HepG2 (cell line): ENCODE measurements at regions not wholly inside any gene's neighbourhood (a gene's known extent, or its start where the extent isn't known, plus 50 kb on each side); places are given as distances from the start of the nearest gene placed in this dataset.

Source experiments
- ATAC-seq: fragments of 200-7000 bp; cut with Tn5 transposase; 3 replicates; pipeline ENCODE4 v1.9.1; 2020; ENCODE audit warnings: mild to moderate bottlenecking, moderate library complexity
- BruUV-seq: library from RNA; stranded (reverse); fragments of 400-500 nt; replicated peaks from 2 replicates; lab custom pipeline; 2021; lab: Mats Ljungman, UMichigan
- CTCF ChIA-PET: fragments of 300-600 bp; formaldehyde crosslinking; extraction: SDS; loops from one replicate; lab custom pipeline; 2021; ENCODE audit warnings: low total read pairs, inconsistent platforms, low intra/inter-chr PET ratio; lab: Yijun Ruan, JAX
- POLR2A ChIA-PET: fragments of 350-600 bp; sonication (Branson Sonifier 250); formaldehyde crosslinking; loops from one replicate; lab custom pipeline; 2020; ENCODE audit warnings: antibody characterized with exemption, inconsistent platforms; lab: Yijun Ruan, JAX
- DNase-seq: peaks from one replicate; pipeline ENCODE4 v3.0.0-alpha.2; 2015; ENCODE audit warnings: low spot score
- FAIRE-seq: peaks from 3 replicates; lab custom pipeline; 2011; peaks lifted over from hg19 to GRCh38; lab: Jason Lieb, UNC
- H2AFZ ChIP-seq: one replicate; pipeline ENCODE4 v1.6.1; 2011; ENCODE audit warnings: low read length, inconsistent platforms
- H3K27ac ChIP-seq: fragments of 300-600 bp; 3 replicates; pipeline ENCODE4 v1.8.0; 2011; ENCODE audit warnings: mixed run types, mild to moderate bottlenecking, mixed read lengths, low read length, inconsistent platforms; ENCODE audit not compliant: insufficient read depth; ENCODE audit errors: extremely low read length
- H3K27me3 ChIP-seq, 2 experiments: fragments of 200-600 bp in 1 of 2; 2 replicates in 1 of 2; 3 replicates in 1 of 2; pipeline versions ENCODE4 v1.6.0 to v1.8.0; 2011; ENCODE audit warnings: low read length in 2 of 2, mild to moderate bottlenecking in 2 of 2, moderate library complexity in 2 of 2, inconsistent platforms in 1 of 2; ENCODE audit not compliant: insufficient read depth in 2 of 2, control insufficient read depth in 1 of 2
- H3K36me3 ChIP-seq, 2 experiments: fragments of 200-600 bp in 1 of 2; replicated peaks in 1 of 2; 2 replicates in 1 of 2; 3 replicates in 1 of 2; pipeline versions ENCODE4 v1.5.1 to v1.8.0; 2011; ENCODE audit warnings: low read length in 2 of 2, inconsistent platforms in 1 of 2; ENCODE audit not compliant: insufficient read depth in 2 of 2, control insufficient read depth in 1 of 2
- H3K4me1 ChIP-seq: 2 replicates; pipeline ENCODE4 v1.5.1; 2012; ENCODE audit warnings: low read length, inconsistent platforms; ENCODE audit not compliant: insufficient read depth
- H3K4me2 ChIP-seq: 2 replicates; pipeline ENCODE4 v1.6.0; 2011; ENCODE audit warnings: low read depth, low read length, inconsistent platforms
- H3K4me3 ChIP-seq, 3 experiments: fragments of 200-600 bp in 1 of 3; sonication (generic), shearing (Covaris generic) in 1 of 3; replicated peaks in 1 of 3; 2 replicates each; pipeline ENCODE4 v1.5.1; 2011 to 2016; ENCODE audit warnings: low read length in 3 of 3, inconsistent platforms in 2 of 3, low read depth in 2 of 3, mild to moderate bottlenecking in 2 of 3, control low read depth in 1 of 3, mixed read lengths in 1 of 3; ENCODE audit not compliant: insufficient read depth in 1 of 3
- H3K79me2 ChIP-seq: one replicate; pipeline ENCODE4 v1.6.1; 2011; ENCODE audit warnings: low read length, inconsistent platforms; ENCODE audit not compliant: insufficient read depth
- H3K9ac ChIP-seq: 2 replicates; pipeline ENCODE4 v1.6.0; 2011; ENCODE audit warnings: mild to moderate bottlenecking, low read depth, low read length, inconsistent platforms; ENCODE audit not compliant: insufficient read depth
- H3K9me3 ChIP-seq: 2 replicates; pipeline ENCODE4 v1.5.1; 2012; ENCODE audit warnings: mild to moderate bottlenecking, low read length
- H4K20me1 ChIP-seq: 2 replicates; pipeline ENCODE4 v1.6.0; 2011; ENCODE audit warnings: inconsistent platforms, mild to moderate bottlenecking, low read length, moderate library complexity; ENCODE audit not compliant: insufficient read depth
- ELF1 ChIP-seq: sonication (generic); formaldehyde crosslinking; IDR thresholded peaks from 2 replicates; pipeline ENCODE4 v1.4.0; 2020; ENCODE audit warnings: missing genetic modification reagents
- GTF2F1 ChIP-seq: fragments of 150-350 bp; IDR thresholded peaks from 2 replicates; pipeline ENCODE4 v1.6.1; 2014; ENCODE audit warnings: low read length
- HNRNPUL1 ChIP-seq: fragments of 200-400 bp; formaldehyde crosslinking; IDR thresholded peaks from 2 replicates; pipeline ENCODE4 v1.6.1; 2017; ENCODE audit warnings: low read depth, mild to moderate bottlenecking, low read length, moderate library complexity
- JUN ChIP-seq: sonication (generic); formaldehyde crosslinking; IDR thresholded peaks from 2 replicates; pipeline ENCODE4 v1.4.0; 2020; ENCODE audit warnings: mild to moderate bottlenecking, missing genetic modification reagents
- RAD21 ChIP-seq: fragments of 450-650 bp; formaldehyde crosslinking; IDR thresholded peaks from 2 replicates; pipeline ENCODE4 v1.5.0; 2020; ENCODE audit warnings: mild to moderate bottlenecking
- ZFY ChIP-seq: sonication (generic); formaldehyde crosslinking; IDR thresholded peaks from 2 replicates; pipeline ENCODE4 v1.4.0; 2020; ENCODE audit warnings: missing genetic modification reagents
- ZNF296 ChIP-seq: sonication (generic); formaldehyde crosslinking; conservative IDR thresholded peaks from 2 replicates; pipeline ENCODE4 v1.5.0; 2020; ENCODE audit warnings: mild to moderate bottlenecking, missing genetic modification reagents
- ZNF549 ChIP-seq: sonication (generic); formaldehyde crosslinking; IDR thresholded peaks from 2 replicates; pipeline ENCODE4 v1.5.0; 2020; ENCODE audit warnings: missing genetic modification reagents
- ZNF775 ChIP-seq: sonication (generic); formaldehyde crosslinking; IDR thresholded peaks from 2 replicates; pipeline ENCODE4 v1.4.0; 2020; ENCODE audit warnings: missing genetic modification reagents, mild to moderate bottlenecking, moderate library complexity, borderline replicate concordance
- WGBS: methylation state at CpG from one replicate; pipeline ENCODE4 v1.1.6; 2017; ENCODE audit warnings: low lambda C conversion rate; 5-methylcytosine and 5-hydroxymethylcytosine counted together
- in situ Hi-C: cut with HindIII; loops from 2 replicates; pipeline ENCODE4 v1.10.0; 2017; ENCODE audit warnings: low pct_unique_long_range_greater_than_20kb; ENCODE audit not compliant: extremely low pct_ligation_motif_present
- intact Hi-C: fragments of 100-400 bp; cut with micrococcal nuclease; formaldehyde crosslinking; loops from one replicate; pipeline ENCODE4 v1.10.0; 2022; ENCODE audit not compliant: unreplicated experiment
- TF ChIP-seq, protein P1 (sequence below): sonication (generic); formaldehyde crosslinking; IDR thresholded peaks from 2 replicates; pipeline ENCODE4 v1.5.0; 2020; ENCODE audit warnings: missing genetic modification reagents
- TF ChIP-seq, protein P2 (sequence below): sonication (generic); formaldehyde crosslinking; IDR thresholded peaks from 2 replicates; pipeline ENCODE4 v1.5.0; 2020; ENCODE audit warnings: missing genetic modification reagents
- TF ChIP-seq, protein P3 (sequence below), 2 experiments: fragments of 450-650 bp in 1 of 2; sonication (generic) in 1 of 2; formaldehyde crosslinking in 1 of 2; IDR thresholded peaks; 2 replicates each; pipeline versions ENCODE4 v1.6.1 to v1.8.0; 2016 to 2022; ENCODE audit warnings: antibody characterized with exemption in 1 of 2, mild to moderate bottlenecking in 1 of 2, missing genetic modification reagents in 1 of 2
- TF ChIP-seq, protein P4 (sequence below): IDR thresholded peaks from 2 replicates; pipeline ENCODE4 v1.6.1; 2016; ENCODE audit warnings: missing compliant biosample characterization, missing genetic modification reagents, borderline replicate concordance

DNA sequence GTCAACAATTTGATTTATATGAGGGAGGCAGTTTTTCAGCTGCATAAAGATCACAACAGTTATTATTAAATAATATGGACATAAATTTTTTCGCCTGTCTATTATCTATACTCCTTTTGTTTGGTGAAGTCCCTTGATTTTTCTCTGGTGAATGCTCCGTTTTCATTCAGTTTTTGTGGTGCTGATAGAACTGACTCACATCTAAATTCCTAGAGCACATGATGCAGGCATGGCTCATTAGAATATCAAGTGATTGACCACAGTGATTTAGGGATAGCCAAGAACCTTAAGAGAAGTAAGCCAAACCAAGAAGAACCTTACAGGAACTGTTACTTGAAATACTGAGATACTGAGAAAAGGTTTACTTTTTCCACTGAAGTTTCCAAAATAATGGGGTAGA is 208.9 kb downstream of the PRR20E start:
- Histone ChIP-seq H3K9ac (no peak overlapping the region), H3K9me3 (no peaks in the 10 kb centered on the region), H3K79me2 (no peaks in the 10 kb centered on the region), H4K20me1 (no peaks in the 10 kb centered on the region), H2AFZ (no peak overlapping the region), H3K36me3 (no peaks in the 10 kb centered on the region), H3K27me3 (no peaks in the 10 kb centered on the region), H3K27ac (no peak overlapping the region), H3K4me3 (no peak overlapping the region), H3K4me1 (no peaks in the 10 kb centered on the region), H3K4me2 (no peak overlapping the region)
- CTCF ChIA-PET: no interaction called here
- WGBS: 2% methylated on average over 2 of the region's 2 CpGs
- POLR2A ChIA-PET: no interaction called here
- ATAC-seq: no peak
- no TSS peak for BruUV-seq
- no peak for FAIRE-seq
- no peak for DNase-seq
- intact Hi-C loops: no loop called here
- in situ Hi-C loops: no loop called here
- TF ChIP-seq ELF1 (CRISPR knock-in tag) (no peak), ZNF296 (no peak), JUN (CRISPR knock-in tag) (no peak), ZFY (CRISPR knock-in tag) (no peak), RAD21 (CRISPR knock-in tag) (no peak), ZNF775 (CRISPR knock-in tag) (no peak), HNRNPUL1 (no peak), ZNF549 (CRISPR knock-in tag) (no peak), GTF2F1 (no peak)
- TF ChIP-seq, protein P1, sequence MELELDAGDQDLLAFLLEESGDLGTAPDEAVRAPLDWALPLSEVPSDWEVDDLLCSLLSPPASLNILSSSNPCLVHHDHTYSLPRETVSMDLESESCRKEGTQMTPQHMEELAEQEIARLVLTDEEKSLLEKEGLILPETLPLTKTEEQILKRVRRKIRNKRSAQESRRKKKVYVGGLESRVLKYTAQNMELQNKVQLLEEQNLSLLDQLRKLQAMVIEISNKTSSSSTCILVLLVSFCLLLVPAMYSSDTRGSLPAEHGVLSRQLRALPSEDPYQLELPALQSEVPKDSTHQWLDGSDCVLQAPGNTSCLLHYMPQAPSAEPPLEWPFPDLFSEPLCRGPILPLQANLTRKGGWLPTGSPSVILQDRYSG: no peak
- TF ChIP-seq, protein P2, sequence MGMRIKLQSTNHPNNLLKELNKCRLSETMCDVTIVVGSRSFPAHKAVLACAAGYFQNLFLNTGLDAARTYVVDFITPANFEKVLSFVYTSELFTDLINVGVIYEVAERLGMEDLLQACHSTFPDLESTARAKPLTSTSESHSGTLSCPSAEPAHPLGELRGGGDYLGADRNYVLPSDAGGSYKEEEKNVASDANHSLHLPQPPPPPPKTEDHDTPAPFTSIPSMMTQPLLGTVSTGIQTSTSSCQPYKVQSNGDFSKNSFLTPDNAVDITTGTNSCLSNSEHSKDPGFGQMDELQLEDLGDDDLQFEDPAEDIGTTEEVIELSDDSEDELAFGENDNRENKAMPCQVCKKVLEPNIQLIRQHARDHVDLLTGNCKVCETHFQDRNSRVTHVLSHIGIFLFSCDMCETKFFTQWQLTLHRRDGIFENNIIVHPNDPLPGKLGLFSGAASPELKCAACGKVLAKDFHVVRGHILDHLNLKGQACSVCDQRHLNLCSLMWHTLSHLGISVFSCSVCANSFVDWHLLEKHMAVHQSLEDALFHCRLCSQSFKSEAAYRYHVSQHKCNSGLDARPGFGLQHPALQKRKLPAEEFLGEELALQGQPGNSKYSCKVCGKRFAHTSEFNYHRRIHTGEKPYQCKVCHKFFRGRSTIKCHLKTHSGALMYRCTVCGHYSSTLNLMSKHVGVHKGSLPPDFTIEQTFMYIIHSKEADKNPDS (CRISPR knock-in tag): no peak
- TF ChIP-seq, protein P3, sequence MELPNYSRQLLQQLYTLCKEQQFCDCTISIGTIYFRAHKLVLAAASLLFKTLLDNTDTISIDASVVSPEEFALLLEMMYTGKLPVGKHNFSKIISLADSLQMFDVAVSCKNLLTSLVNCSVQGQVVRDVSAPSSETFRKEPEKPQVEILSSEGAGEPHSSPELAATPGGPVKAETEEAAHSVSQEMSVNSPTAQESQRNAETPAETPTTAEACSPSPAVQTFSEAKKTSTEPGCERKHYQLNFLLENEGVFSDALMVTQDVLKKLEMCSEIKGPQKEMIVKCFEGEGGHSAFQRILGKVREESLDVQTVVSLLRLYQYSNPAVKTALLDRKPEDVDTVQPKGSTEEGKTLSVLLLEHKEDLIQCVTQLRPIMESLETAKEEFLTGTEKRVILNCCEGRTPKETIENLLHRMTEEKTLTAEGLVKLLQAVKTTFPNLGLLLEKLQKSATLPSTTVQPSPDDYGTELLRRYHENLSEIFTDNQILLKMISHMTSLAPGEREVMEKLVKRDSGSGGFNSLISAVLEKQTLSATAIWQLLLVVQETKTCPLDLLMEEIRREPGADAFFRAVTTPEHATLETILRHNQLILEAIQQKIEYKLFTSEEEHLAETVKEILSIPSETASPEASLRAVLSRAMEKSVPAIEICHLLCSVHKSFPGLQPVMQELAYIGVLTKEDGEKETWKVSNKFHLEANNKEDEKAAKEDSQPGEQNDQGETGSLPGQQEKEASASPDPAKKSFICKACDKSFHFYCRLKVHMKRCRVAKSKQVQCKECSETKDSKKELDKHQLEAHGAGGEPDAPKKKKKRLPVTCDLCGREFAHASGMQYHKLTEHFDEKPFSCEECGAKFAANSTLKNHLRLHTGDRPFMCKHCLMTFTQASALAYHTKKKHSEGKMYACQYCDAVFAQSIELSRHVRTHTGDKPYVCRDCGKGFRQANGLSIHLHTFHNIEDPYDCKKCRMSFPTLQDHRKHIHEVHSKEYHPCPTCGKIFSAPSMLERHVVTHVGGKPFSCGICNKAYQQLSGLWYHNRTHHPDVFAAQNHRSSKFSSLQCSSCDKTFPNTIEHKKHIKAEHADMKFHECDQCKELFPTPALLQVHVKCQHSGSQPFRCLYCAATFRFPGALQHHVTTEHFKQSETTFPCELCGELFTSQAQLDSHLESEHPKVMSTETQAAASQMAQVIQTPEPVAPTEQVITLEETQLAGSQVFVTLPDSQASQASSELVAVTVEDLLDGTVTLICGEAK (IDR thresholded peaks at IDR 0.05): no peak
- TF ChIP-seq, protein P3 (CRISPR knock-in tag; IDR thresholded peaks at IDR 0.05): no peak
- TF ChIP-seq, protein P4, sequence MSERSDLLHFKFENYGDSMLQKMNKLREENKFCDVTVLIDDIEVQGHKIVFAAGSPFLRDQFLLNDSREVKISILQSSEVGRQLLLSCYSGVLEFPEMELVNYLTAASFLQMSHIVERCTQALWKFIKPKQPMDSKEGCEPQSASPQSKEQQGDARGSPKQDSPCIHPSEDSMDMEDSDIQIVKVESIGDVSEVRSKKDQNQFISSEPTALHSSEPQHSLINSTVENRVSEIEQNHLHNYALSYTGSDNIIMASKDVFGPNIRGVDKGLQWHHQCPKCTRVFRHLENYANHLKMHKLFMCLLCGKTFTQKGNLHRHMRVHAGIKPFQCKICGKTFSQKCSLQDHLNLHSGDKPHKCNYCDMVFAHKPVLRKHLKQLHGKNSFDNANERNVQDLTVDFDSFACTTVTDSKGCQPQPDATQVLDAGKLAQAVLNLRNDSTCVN (CRISPR knock-in tag): no peak
